Psoas muscle (tissue), 7 donors: ENCODE measurements at regions not wholly inside any gene's neighbourhood (a gene's known extent, or its start where the extent isn't known, plus 50 kb on each side); places are given as distances from the start of the nearest gene placed in this dataset.

Experiments
- ATAC-seq, 4 donors: fragments of 200-7000 bp; cut with Tn5 transposase; one replicate each; pipeline ENCODE4 v1.9.1; 2020; ENCODE audit warnings: moderate library complexity in 3 of 4, mild to moderate bottlenecking in 2 of 4
- DNase-seq, 2 donors: peaks; one replicate each; pipeline ENCODE4 v3.0.0-alpha.2; 2020
- H3K27ac ChIP-seq: fragments of 200-600 bp; one replicate; pipeline ENCODE4 v1.8.0; 2022
- H3K27me3 ChIP-seq, 3 donors: fragments of 200-600 bp in 1 of 3; one replicate each; pipeline versions ENCODE4 v1.6.1 to v1.8.0; 2013 to 2022; ENCODE audit warnings: low read length in 2 of 3, mild to moderate bottlenecking in 2 of 3, moderate library complexity in 1 of 3; ENCODE audit not compliant: insufficient read depth in 3 of 3
- H3K36me3 ChIP-seq, 2 donors: fragments of 200-600 bp in 1 of 2; one replicate each; pipeline versions ENCODE4 v1.6.1 to v1.8.0; 2013 to 2022; ENCODE audit warnings: low read depth in 1 of 2, mild to moderate bottlenecking in 1 of 2, moderate library complexity in 1 of 2; ENCODE audit not compliant: insufficient read depth in 1 of 2
- H3K4me1 ChIP-seq: fragments of 200-600 bp; one replicate; pipeline ENCODE4 v1.8.0; 2022
- H3K4me3 ChIP-seq: fragments of 200-600 bp; one replicate; pipeline ENCODE4 v1.8.0; 2022; ENCODE audit warnings: mild to moderate bottlenecking
- H3K9me3 ChIP-seq: fragments of 200-600 bp; one replicate; pipeline ENCODE4 v1.8.0; 2022
- CTCF ChIP-seq: fragments of 200-600 bp; IDR thresholded peaks from one replicate; pipeline ENCODE4 v1.8.0; 2022; ENCODE audit warnings: antibody characterized with exemption
- WGBS, 3 donors: extraction: QIAGEN DNeasy Blood & Tissue Kit; methylation state at CpG; one replicate each; pipeline versions ENCODE4 v1.1.6 to v1.1.7; 2013; 5-methylcytosine and 5-hydroxymethylcytosine counted together
- intact Hi-C, 2 donors: fragments of 100-400 bp; cut with DNase I; formaldehyde crosslinking; loops; one replicate each; pipeline versions ENCODE4 v1.11.0 to v1.14.2; 2022
- donor health status: healthy with polysubstance abuse.
- donor health status: DM: no; HTN: no; CAD: no; lungs with moderate emphysema.
- donor health status: Bipolar disorder and iron deficiency.
- donor health status: healthy.
- donor health status: DM: yes; HTN: yes; CAD: no.
- donor health status: DM: no; HTN: no; CAD: no.
- donor health status: DM: yes; HTN: yes; CAD: no.

GRCh38 chr3:139128803-139129202 is 84.1 kb upstream of the PRR23C start:
- Histone ChIP-seq H3K27ac (no peak overlapping the region), H3K27me3 (no peaks in the 10 kb centered on the region), H3K4me3 (no peak overlapping the region), H3K36me3 (no peaks in the 10 kb centered on the region), H3K4me1 (no peaks in the 10 kb centered on the region), H3K9me3 (no peaks in the 10 kb centered on the region)
- intact Hi-C loops, result no loop called here
- no peak for DNase-seq
- no peak for TF ChIP-seq CTCF
- 87 to 97% (median 94%) methylated on average over 2 of the region's 2 CpGs for WGBS, 3 donors
- ATAC-seq, result no peak

- Histone ChIP-seq H3K9me3 (no peaks in the 10 kb centered on the region), H3K4me3 (no peak overlapping the region), H3K36me3 (no peaks in the 10 kb centered on the region), H3K4me1 (no peaks in the 10 kb centered on the region), H3K27me3 (no peaks in the 10 kb centered on the region), H3K27ac (no peak overlapping the region)
- 33 to 61% (median 51%) methylated on average over 2 of the region's 2 CpGs for WGBS, 3 donors
- TF ChIP-seq CTCF, result no peak
- ATAC-seq, result no peak
- intact Hi-C loops, result no loop called here
- no peak for DNase-seq
These were observed 85.2 kb upstream of the PRR23C start for GRCh38 chr3:139129892-139130291.

- Histone ChIP-seq H3K27me3 (no peaks in the 10 kb centered on the region), H3K9me3 (no peaks in the 10 kb centered on the region), H3K27ac (no peak overlapping the region), H3K36me3 (no peaks in the 10 kb centered on the region), H3K4me3 (no peak overlapping the region), H3K4me1 (no peaks in the 10 kb centered on the region)
- no peak for TF ChIP-seq CTCF
- ATAC-seq (no peak), DNase-seq (no peak)
- 56 to 65% (median 57%) methylated on average over 3 of the region's 3 CpGs for WGBS, 3 donors
- intact Hi-C loops, result no loop called here
These were observed 85.9 kb upstream of the PRR23C start for GRCh38 chr3:139130390-139131140.

- intact Hi-C loops, result no loop called here
- no peak for DNase-seq
These were observed 87.3 kb upstream of the PRR23C start for GRCh38 chr3:139131951-139132350.

More at GRCh38 chr3:139131951-139132350, 87.3 kb upstream of the PRR23C start:
- Histone ChIP-seq H3K4me3 (no peak overlapping the region), H3K9me3 (no peaks in the 10 kb centered on the region), H3K36me3 (no peaks in the 10 kb centered on the region), H3K4me1 (no peaks in the 10 kb centered on the region), H3K27ac (no peak overlapping the region), H3K27me3 (no peaks in the 10 kb centered on the region)
- ATAC-seq, result no peak
- TF ChIP-seq CTCF, result no peak
- WGBS, 3 donors, result 79 to 93% (median 89%) methylated on average over 1 of the region's 1 CpG
